ENCODE measurements at regions not wholly inside any gene's neighbourhood (a gene's known extent, or its start where the extent isn't known, plus 50 kb on each side); places are given as distances from the start of the nearest gene placed in this dataset.

DNA sequence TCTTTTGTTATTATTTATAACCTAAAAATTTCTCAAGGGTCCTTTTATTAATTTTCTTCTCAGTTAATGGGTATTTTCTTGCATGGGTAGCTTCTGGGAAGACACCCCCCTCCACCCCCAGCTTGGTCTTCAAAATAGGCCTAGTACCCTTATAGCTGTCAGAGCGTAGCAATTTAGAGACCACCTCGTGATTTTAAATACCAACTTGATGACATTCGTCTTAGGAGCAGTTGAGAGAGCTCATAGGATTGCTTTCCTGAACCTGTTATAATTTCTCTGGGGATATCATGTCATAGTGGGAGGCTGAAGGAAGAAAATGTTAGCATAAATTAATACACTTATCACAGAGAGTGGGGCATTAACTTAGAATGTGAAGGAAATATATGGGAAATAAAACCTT is 83.1 kb upstream of the MLIP start:
- Histone ChIP-seq H3K9me3 (ENCODE audit: control insufficient read depth in 4 of 4, low read length in 3 of 4) (no peaks in the 10 kb centered on the region), H3K4me3 (ENCODE audit: low read depth in 1 of 3, low read length in 3 of 3) (no peak overlapping the region), H3K36me3 (ENCODE audit: control insufficient read depth in 4 of 4, insufficient read depth in 3 of 4, low read depth in 1 of 4, low read length in 3 of 4) (no peaks in the 10 kb centered on the region), H3K4me1 (ENCODE audit: control insufficient read depth in 4 of 4, insufficient read depth in 4 of 4, low read length in 3 of 4) (peaks cover 0 to 19% (median 11%) of the 10 kb centered on the region in 4 donors), H3K27ac (ENCODE audit: low read depth in 1 of 2, low read length in 2 of 2) (no peak overlapping the region), H3K9ac (ENCODE audit: low read depth in 1 of 2, low read length in 2 of 2) (no peak overlapping the region), H3K27me3 (ENCODE audit: control insufficient read depth in 4 of 4, insufficient read depth in 4 of 4, low read length in 3 of 4) (no peaks in the 10 kb centered on the region)
- no peak for DNase-seq (ENCODE audit: low spot score)
- 90% methylated on average over 3 of the region's 3 CpGs for WGBS
- TF ChIP-seq YY1 (IDR thresholded peaks at IDR 0.05) (no peak), JUND (IDR thresholded peaks at IDR 0.05) (no peak), HNF4A (conservative IDR thresholded peaks at IDR 0.05) (no peak), TAF1 (conservative IDR thresholded peaks at IDR 0.05) (no peak)
- TF ChIP-seq, protein P1, sequence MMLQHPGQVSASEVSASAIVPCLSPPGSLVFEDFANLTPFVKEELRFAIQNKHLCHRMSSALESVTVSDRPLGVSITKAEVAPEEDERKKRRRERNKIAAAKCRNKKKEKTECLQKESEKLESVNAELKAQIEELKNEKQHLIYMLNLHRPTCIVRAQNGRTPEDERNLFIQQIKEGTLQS (IDR thresholded peaks at IDR 0.05): no peak
- TF ChIP-seq, protein P2, sequence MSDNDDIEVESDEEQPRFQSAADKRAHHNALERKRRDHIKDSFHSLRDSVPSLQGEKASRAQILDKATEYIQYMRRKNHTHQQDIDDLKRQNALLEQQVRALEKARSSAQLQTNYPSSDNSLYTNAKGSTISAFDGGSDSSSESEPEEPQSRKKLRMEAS (IDR thresholded peaks at IDR 0.05): no peak

DNA sequence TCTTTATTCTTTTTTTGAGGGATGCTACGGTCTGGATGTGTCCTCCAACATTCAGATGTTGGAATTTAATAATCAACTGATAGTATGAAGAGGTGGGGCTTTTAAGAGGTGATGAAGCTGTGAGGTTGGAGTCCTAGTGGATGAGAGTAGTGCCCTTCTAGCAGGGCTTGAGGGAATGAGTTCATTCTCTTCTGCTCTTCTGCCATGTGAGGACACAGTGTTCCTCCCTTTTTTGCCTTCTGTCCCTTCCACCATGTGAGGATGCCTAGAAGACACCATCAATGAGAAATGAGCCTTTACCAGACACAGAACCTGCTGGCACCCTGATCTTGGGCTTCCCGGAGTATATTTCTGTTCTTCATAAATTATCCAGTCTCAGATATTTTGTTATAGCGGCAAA is 82.1 kb upstream of the MLIP start:
- Histone ChIP-seq H3K36me3 (ENCODE audit: control insufficient read depth in 4 of 4, insufficient read depth in 3 of 4, low read depth in 1 of 4, low read length in 3 of 4) (no peaks in the 10 kb centered on the region), H3K4me3 (ENCODE audit: low read depth in 1 of 3, low read length in 3 of 3) (no peak overlapping the region), H3K27me3 (ENCODE audit: control insufficient read depth in 4 of 4, insufficient read depth in 4 of 4, low read length in 3 of 4) (no peaks in the 10 kb centered on the region), H3K9ac (ENCODE audit: low read depth in 1 of 2, low read length in 2 of 2) (no peak overlapping the region), H3K4me1 (ENCODE audit: control insufficient read depth in 4 of 4, insufficient read depth in 4 of 4, low read length in 3 of 4) (peaks cover 0 to 19% (median 11%) of the 10 kb centered on the region in 4 donors), H3K27ac (ENCODE audit: low read depth in 1 of 2, low read length in 2 of 2) (no peak overlapping the region), H3K9me3 (ENCODE audit: control insufficient read depth in 4 of 4, low read length in 3 of 4) (no peaks in the 10 kb centered on the region)
- 95% methylated on average over 3 of the region's 3 CpGs for WGBS
- DNase-seq (ENCODE audit: low spot score): no peak
- TF ChIP-seq NR2F2 (IDR thresholded peaks at IDR 0.05): no peak
- TF ChIP-seq JUND (IDR thresholded peaks at IDR 0.05): no peak
- no peak for TF ChIP-seq YY1 (IDR thresholded peaks at IDR 0.05)
- TF ChIP-seq RXRA (IDR thresholded peaks at IDR 0.05): no peak
- no peak for TF ChIP-seq HNF4A (conservative IDR thresholded peaks at IDR 0.05)
- TF ChIP-seq FOXA1 (IDR thresholded peaks at IDR 0.05): no peak
- TF ChIP-seq RAD21 (IDR thresholded peaks at IDR 0.05): no peak
- no peak for TF ChIP-seq GABPA (IDR thresholded peaks at IDR 0.05 in 1 of 2, conservative IDR thresholded peaks at IDR 0.05 in 1 of 2)
- no peak for TF ChIP-seq EGR1 (IDR thresholded peaks at IDR 0.05; ENCODE audit: low read depth in 2 of 2)
- TF ChIP-seq, protein P3, sequence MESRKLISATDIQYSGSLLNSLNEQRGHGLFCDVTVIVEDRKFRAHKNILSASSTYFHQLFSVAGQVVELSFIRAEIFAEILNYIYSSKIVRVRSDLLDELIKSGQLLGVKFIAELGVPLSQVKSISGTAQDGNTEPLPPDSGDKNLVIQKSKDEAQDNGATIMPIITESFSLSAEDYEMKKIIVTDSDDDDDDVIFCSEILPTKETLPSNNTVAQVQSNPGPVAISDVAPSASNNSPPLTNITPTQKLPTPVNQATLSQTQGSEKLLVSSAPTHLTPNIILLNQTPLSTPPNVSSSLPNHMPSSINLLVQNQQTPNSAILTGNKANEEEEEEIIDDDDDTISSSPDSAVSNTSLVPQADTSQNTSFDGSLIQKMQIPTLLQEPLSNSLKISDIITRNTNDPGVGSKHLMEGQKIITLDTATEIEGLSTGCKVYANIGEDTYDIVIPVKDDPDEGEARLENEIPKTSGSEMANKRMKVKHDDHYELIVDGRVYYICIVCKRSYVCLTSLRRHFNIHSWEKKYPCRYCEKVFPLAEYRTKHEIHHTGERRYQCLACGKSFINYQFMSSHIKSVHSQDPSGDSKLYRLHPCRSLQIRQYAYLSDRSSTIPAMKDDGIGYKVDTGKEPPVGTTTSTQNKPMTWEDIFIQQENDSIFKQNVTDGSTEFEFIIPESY (IDR thresholded peaks at IDR 0.05): no peak
- TF ChIP-seq, protein P4, sequence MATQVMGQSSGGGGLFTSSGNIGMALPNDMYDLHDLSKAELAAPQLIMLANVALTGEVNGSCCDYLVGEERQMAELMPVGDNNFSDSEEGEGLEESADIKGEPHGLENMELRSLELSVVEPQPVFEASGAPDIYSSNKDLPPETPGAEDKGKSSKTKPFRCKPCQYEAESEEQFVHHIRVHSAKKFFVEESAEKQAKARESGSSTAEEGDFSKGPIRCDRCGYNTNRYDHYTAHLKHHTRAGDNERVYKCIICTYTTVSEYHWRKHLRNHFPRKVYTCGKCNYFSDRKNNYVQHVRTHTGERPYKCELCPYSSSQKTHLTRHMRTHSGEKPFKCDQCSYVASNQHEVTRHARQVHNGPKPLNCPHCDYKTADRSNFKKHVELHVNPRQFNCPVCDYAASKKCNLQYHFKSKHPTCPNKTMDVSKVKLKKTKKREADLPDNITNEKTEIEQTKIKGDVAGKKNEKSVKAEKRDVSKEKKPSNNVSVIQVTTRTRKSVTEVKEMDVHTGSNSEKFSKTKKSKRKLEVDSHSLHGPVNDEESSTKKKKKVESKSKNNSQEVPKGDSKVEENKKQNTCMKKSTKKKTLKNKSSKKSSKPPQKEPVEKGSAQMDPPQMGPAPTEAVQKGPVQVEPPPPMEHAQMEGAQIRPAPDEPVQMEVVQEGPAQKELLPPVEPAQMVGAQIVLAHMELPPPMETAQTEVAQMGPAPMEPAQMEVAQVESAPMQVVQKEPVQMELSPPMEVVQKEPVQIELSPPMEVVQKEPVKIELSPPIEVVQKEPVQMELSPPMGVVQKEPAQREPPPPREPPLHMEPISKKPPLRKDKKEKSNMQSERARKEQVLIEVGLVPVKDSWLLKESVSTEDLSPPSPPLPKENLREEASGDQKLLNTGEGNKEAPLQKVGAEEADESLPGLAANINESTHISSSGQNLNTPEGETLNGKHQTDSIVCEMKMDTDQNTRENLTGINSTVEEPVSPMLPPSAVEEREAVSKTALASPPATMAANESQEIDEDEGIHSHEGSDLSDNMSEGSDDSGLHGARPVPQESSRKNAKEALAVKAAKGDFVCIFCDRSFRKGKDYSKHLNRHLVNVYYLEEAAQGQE (IDR thresholded peaks at IDR 0.05): no peak
- TF ChIP-seq, protein P1 (IDR thresholded peaks at IDR 0.05): no peak
- TF ChIP-seq, protein P2 (IDR thresholded peaks at IDR 0.05): no peak
- TF ChIP-seq SP1 (IDR thresholded peaks at IDR 0.05): no peak
- TF ChIP-seq FOXA2 (IDR thresholded peaks at IDR 0.05): no peak
- TF ChIP-seq, protein P5, sequence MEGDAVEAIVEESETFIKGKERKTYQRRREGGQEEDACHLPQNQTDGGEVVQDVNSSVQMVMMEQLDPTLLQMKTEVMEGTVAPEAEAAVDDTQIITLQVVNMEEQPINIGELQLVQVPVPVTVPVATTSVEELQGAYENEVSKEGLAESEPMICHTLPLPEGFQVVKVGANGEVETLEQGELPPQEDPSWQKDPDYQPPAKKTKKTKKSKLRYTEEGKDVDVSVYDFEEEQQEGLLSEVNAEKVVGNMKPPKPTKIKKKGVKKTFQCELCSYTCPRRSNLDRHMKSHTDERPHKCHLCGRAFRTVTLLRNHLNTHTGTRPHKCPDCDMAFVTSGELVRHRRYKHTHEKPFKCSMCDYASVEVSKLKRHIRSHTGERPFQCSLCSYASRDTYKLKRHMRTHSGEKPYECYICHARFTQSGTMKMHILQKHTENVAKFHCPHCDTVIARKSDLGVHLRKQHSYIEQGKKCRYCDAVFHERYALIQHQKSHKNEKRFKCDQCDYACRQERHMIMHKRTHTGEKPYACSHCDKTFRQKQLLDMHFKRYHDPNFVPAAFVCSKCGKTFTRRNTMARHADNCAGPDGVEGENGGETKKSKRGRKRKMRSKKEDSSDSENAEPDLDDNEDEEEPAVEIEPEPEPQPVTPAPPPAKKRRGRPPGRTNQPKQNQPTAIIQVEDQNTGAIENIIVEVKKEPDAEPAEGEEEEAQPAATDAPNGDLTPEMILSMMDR (IDR thresholded peaks at IDR 0.05; ENCODE audit: low read depth, low read length, missing input control): no peak
- no peak for TF ChIP-seq TAF1 (conservative IDR thresholded peaks at IDR 0.05)
- TF ChIP-seq HNF4G (IDR thresholded peaks at IDR 0.05): no peak
